ENCODE measurements at regions not wholly inside any gene's neighbourhood (a gene's known extent, or its start where the extent isn't known, plus 50 kb on each side); places are given as distances from the start of the nearest gene placed in this dataset.
"Not testable (repeated sequence)": the region's sequence is repeated elsewhere in the genome, so short reads cannot be mapped to it uniquely, and the experiment has no call there.

- DNase-seq (ENCODE audit: low spot score in 2 of 2), result no peak
- H3K4me1 ChIP-seq, result no peaks in the 10 kb centered on the region
- H3K27me3 ChIP-seq (ENCODE audit: low read depth), result no peaks in the 10 kb centered on the region
- no peak overlapping the region for H3K4me3 ChIP-seq
- in situ Hi-C loops (cut with MboI; ENCODE audit: low sequenced_read_pairs), result no loop called here
- H3K9me3 ChIP-seq, result no peaks in the 10 kb centered on the region
- H3K36me3 ChIP-seq (replicated peaks), result no peaks in the 10 kb centered on the region
Observed at GRCh38 chr3:87710511-87710910, 348.3 kb downstream of the CGGBP1 start.

GRCh38 chr3:87710028-87710427, 348.8 kb downstream of the CGGBP1 start:
- no peaks in the 10 kb centered on the region for H3K36me3 ChIP-seq (replicated peaks)
- in situ Hi-C loops (cut with MboI; ENCODE audit: low sequenced_read_pairs), result no loop called here
- no peaks in the 10 kb centered on the region for H3K9me3 ChIP-seq
- no peak overlapping the region for H3K4me3 ChIP-seq
- no peak for DNase-seq (ENCODE audit: low spot score in 2 of 2)
- H3K4me1 ChIP-seq, result no peaks in the 10 kb centered on the region
- no peaks in the 10 kb centered on the region for H3K27me3 ChIP-seq (ENCODE audit: low read depth)

- DNase-seq (ENCODE audit: low spot score in 2 of 2), result no peak
- H3K36me3 ChIP-seq (replicated peaks), result no peaks in the 10 kb centered on the region
- in situ Hi-C loops (cut with MboI; ENCODE audit: low sequenced_read_pairs), result no loop called here
- H3K4me3 ChIP-seq, result no peak overlapping the region
- H3K27me3 ChIP-seq (ENCODE audit: low read depth), result no peaks in the 10 kb centered on the region
- no peaks in the 10 kb centered on the region for H3K4me1 ChIP-seq
- H3K9me3 ChIP-seq, result no peaks in the 10 kb centered on the region
Observed at GRCh38 chr3:87706176-87706575, 352.6 kb downstream of the CGGBP1 start.

- in situ Hi-C loops (cut with MboI; ENCODE audit: low sequenced_read_pairs), result no loop called here
- H3K27me3 ChIP-seq (ENCODE audit: low read depth), result no peaks in the 10 kb centered on the region
- DNase-seq (ENCODE audit: low spot score in 2 of 2), result no peak
- no peaks in the 10 kb centered on the region for H3K4me1 ChIP-seq
- H3K9me3 ChIP-seq, result no peaks in the 10 kb centered on the region
- no peaks in the 10 kb centered on the region for H3K36me3 ChIP-seq (replicated peaks)
- H3K4me3 ChIP-seq, result no peak overlapping the region
Observed at GRCh38 chr3:87702600-87702999, 356.2 kb downstream of the CGGBP1 start.

GRCh38 chr3:87696124-87697013, 362.4 kb downstream of the CGGBP1 start:
- no peaks in the 10 kb centered on the region for H3K36me3 ChIP-seq (replicated peaks)
- H3K9me3 ChIP-seq, result no peaks in the 10 kb centered on the region
- no peaks in the 10 kb centered on the region for H3K27me3 ChIP-seq (ENCODE audit: low read depth)
- DNase-seq (ENCODE audit: low spot score in 2 of 2), result no peak
- in situ Hi-C loops (cut with MboI; ENCODE audit: low sequenced_read_pairs), result no loop called here
- no peak overlapping the region for H3K4me3 ChIP-seq
- no peaks in the 10 kb centered on the region for H3K4me1 ChIP-seq

- no peak overlapping the region for H3K4me3 ChIP-seq
- in situ Hi-C loops (cut with MboI; ENCODE audit: low sequenced_read_pairs), result no loop called here
- no peaks in the 10 kb centered on the region for H3K9me3 ChIP-seq
- H3K27me3 ChIP-seq (ENCODE audit: low read depth), result no peaks in the 10 kb centered on the region
- no peaks in the 10 kb centered on the region for H3K36me3 ChIP-seq (replicated peaks)
- no peak for DNase-seq (ENCODE audit: low spot score in 2 of 2)
- H3K4me1 ChIP-seq, result no peaks in the 10 kb centered on the region
Observed at GRCh38 chr3:87694678-87695077, 364.1 kb downstream of the CGGBP1 start.

GRCh38 chr3:87691109-87691508, 367.7 kb downstream of the CGGBP1 start:
- H3K4me1 ChIP-seq, result no peaks in the 10 kb centered on the region
- no peak overlapping the region for H3K4me3 ChIP-seq
- H3K27me3 ChIP-seq (ENCODE audit: low read depth), result no peaks in the 10 kb centered on the region
- no peaks in the 10 kb centered on the region for H3K36me3 ChIP-seq (replicated peaks)
- DNase-seq (ENCODE audit: low spot score in 2 of 2), result no peak
- in situ Hi-C loops (cut with MboI; ENCODE audit: low sequenced_read_pairs), result no loop called here
- H3K9me3 ChIP-seq, result no peaks in the 10 kb centered on the region

GRCh38 chr3:87678984-87679660, 379.7 kb downstream of the CGGBP1 start:
- in situ Hi-C loops (cut with MboI; ENCODE audit: low sequenced_read_pairs); H3K4me1 ChIP-seq; DNase-seq (ENCODE audit: low spot score in 2 of 2); H3K4me3 ChIP-seq; H3K36me3 ChIP-seq (replicated peaks); H3K27me3 ChIP-seq (ENCODE audit: low read depth); H3K9me3 ChIP-seq: not testable (repeated sequence)

- in situ Hi-C loops (cut with MboI; ENCODE audit: low sequenced_read_pairs), result no loop called here
- Histone ChIP-seq H3K9me3 (no peaks in the 10 kb centered on the region), H3K36me3 (replicated peaks) (no peaks in the 10 kb centered on the region), H3K27me3 (ENCODE audit: low read depth) (no peaks in the 10 kb centered on the region), H3K4me3 (no peak overlapping the region), H3K4me1 (no peaks in the 10 kb centered on the region)
- no peak for DNase-seq (ENCODE audit: low spot score in 2 of 2)
Observed at GRCh38 chr3:87674397-87675161, 384.2 kb downstream of the CGGBP1 start.

GRCh38 chr3:87673132-87673531, 385.7 kb downstream of the CGGBP1 start:
- Histone ChIP-seq H3K4me1 (no peaks in the 10 kb centered on the region), H3K27me3 (ENCODE audit: low read depth) (no peaks in the 10 kb centered on the region), H3K9me3 (no peaks in the 10 kb centered on the region), H3K36me3 (replicated peaks) (no peaks in the 10 kb centered on the region), H3K4me3 (no peak overlapping the region)
- no peak for DNase-seq (ENCODE audit: low spot score in 2 of 2)
- in situ Hi-C loops (cut with MboI; ENCODE audit: low sequenced_read_pairs), result no loop called here

GRCh38 chr3:87654184-87654583, 377.8 kb upstream of the POU1F1 start:
- DNase-seq (ENCODE audit: low spot score in 2 of 2), result no peak
- Histone ChIP-seq H3K4me1 (no peaks in the 10 kb centered on the region), H3K4me3 (no peak overlapping the region), H3K36me3 (replicated peaks) (no peaks in the 10 kb centered on the region), H3K27me3 (ENCODE audit: low read depth) (no peaks in the 10 kb centered on the region), H3K9me3 (no peaks in the 10 kb centered on the region)
- in situ Hi-C loops (cut with MboI; ENCODE audit: low sequenced_read_pairs), result no loop called here

GRCh38 chr3:87653138-87653537, 376.8 kb upstream of the POU1F1 start:
- in situ Hi-C loops (cut with MboI; ENCODE audit: low sequenced_read_pairs); H3K4me1 ChIP-seq; H3K36me3 ChIP-seq (replicated peaks); DNase-seq (ENCODE audit: low spot score in 2 of 2); H3K27me3 ChIP-seq (ENCODE audit: low read depth); H3K4me3 ChIP-seq; H3K9me3 ChIP-seq: not testable (repeated sequence)

GRCh38 chr3:87634426-87634825, 358.0 kb upstream of the POU1F1 start:
- Histone ChIP-seq H3K9me3 (no peaks in the 10 kb centered on the region; the same call in 1 of the 2 replicates), H3K27me3 (ENCODE audit: low read depth) (no peaks in the 10 kb centered on the region), H3K4me3 (no peak overlapping the region), H3K4me1 (no peaks in the 10 kb centered on the region), H3K36me3 (replicated peaks) (no peaks in the 10 kb centered on the region)
- no peak for DNase-seq (ENCODE audit: low spot score in 2 of 2)
- in situ Hi-C loops (cut with MboI; ENCODE audit: low sequenced_read_pairs), result no loop called here

- no peaks in the 10 kb centered on the region for H3K4me1 ChIP-seq
- H3K36me3 ChIP-seq (replicated peaks), result no peaks in the 10 kb centered on the region
- no peaks in the 10 kb centered on the region; the same call in 1 of the 2 replicates for H3K9me3 ChIP-seq
- in situ Hi-C loops (cut with MboI; ENCODE audit: low sequenced_read_pairs), result no loop called here
- no peak for DNase-seq (ENCODE audit: low spot score in 2 of 2)
- H3K4me3 ChIP-seq, result no peak overlapping the region
- H3K27me3 ChIP-seq (ENCODE audit: low read depth), result no peaks in the 10 kb centered on the region
Observed at GRCh38 chr3:87627316-87627715, 350.9 kb upstream of the POU1F1 start.
